ENCODE measurements at regions not wholly inside any gene's neighbourhood (a gene's known extent, or its start where the extent isn't known, plus 50 kb on each side); places are given as distances from the start of the nearest gene placed in this dataset.
"Not testable (repeated sequence)": the region's sequence is repeated elsewhere in the genome, so short reads cannot be mapped to it uniquely, and the experiment has no call there.

DNA sequence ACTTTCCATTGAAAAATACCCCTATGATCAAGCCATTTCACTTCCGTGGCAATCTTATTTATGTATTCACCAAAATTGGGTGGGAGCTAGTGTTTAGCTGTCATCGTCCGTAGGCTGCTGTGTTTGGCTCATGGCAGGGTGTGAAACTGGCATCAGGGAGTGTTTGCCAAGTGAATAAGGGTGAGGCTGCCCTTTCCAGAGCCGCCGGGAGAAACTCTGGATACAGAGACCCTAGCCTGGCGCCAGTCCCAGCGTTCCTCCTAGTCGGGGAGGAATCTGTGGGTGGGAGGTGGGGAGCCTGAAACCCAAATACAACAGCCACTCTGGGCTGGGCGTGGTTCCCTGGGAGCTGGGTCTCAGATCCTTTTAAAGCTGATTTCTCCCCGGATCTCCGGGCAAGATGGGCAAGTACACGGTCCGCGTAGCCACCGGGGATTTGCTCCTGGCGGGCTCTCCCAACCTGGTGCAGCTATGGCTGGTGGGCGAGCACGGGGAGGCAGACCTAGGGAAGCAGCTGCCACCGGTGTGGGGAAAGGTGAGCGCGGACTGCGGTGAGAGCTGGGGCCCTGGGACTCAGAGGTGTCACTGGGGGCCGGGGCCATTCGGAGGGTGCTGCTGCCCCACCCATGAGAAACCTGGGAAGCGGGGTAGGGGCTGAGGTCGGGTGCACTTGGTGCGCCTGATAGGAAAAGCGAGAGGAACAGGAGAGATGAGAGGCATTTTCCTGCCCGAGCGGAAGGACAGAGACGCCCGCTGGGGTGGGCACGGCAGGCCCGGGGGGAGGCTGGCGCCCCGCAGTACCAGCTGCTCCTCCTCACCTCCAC lies 62.1 kb upstream of the TEKT1 start:
- ATAC-seq: peak; percentile 26

GRCh38 chr17:6894206-6894528 lies 62.6 kb upstream of the TEKT1 start:
- ATAC-seq: peak; percentile 54

- no peak for ATAC-seq
Measured at GRCh38 chr17:6901086-6901485, 69.6 kb upstream of the TEKT1 start.

DNA sequence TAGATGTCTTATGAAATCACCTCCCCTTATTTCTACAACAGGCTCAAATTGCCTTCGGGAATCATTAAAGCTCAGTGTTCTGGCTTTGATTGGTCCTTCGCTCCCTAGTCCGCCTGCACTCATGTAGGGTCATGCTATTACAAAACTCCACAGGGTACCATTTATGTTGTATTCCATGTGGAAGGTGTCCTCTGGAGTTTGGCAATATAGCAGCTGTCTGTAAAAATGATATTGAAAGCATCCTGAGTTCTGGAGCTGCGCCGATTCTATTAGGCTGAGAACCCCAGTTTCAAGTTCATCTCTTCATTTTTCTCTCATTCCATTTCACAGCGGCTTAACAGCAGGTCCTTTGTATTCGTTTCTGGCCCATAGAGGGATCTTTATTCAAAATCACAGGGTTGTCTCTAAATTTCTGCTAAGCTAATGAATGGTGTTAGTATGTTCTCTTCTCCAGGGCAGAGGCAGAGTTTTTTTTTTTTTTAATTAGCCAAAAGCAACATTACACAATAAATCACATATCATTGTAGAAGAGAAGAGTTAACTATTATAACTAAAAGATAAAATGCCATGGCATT lies 71.9 kb upstream of the TEKT1 start:
- ATAC-seq: no peak

- ATAC-seq: peak; percentile 21
Measured at GRCh38 chr17:6908807-6909206, 77.3 kb upstream of the TEKT1 start.

DNA sequence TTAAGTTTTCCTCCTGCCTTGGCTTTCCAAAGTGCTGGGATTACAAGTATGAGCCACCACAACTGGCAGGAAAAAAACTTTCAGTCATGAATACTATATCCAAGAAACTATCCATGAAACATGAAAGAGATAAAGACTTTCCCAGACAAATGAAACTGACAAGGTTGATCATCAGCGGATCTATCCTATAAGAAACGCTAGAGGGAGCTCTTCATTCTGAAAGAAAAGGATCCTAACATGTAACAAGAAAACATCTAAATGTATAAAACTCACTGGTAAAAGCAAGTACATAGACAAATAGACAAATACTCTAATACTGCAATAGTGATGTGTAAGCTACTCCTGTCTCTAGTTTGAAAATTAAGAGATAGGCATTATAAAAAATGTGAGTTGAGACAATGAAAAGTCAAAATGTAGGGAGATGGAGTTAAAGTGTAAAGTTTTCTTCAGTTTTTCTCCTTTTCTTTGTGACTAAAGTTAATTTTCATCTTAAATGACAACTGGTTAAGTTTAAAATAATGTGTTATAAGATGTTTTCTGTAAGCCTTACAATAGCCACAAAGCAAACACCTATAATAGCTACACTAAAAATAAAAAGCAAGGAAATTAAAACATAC lies 79.6 kb upstream of the TEKT1 start:
- no peak for ATAC-seq

DNA sequence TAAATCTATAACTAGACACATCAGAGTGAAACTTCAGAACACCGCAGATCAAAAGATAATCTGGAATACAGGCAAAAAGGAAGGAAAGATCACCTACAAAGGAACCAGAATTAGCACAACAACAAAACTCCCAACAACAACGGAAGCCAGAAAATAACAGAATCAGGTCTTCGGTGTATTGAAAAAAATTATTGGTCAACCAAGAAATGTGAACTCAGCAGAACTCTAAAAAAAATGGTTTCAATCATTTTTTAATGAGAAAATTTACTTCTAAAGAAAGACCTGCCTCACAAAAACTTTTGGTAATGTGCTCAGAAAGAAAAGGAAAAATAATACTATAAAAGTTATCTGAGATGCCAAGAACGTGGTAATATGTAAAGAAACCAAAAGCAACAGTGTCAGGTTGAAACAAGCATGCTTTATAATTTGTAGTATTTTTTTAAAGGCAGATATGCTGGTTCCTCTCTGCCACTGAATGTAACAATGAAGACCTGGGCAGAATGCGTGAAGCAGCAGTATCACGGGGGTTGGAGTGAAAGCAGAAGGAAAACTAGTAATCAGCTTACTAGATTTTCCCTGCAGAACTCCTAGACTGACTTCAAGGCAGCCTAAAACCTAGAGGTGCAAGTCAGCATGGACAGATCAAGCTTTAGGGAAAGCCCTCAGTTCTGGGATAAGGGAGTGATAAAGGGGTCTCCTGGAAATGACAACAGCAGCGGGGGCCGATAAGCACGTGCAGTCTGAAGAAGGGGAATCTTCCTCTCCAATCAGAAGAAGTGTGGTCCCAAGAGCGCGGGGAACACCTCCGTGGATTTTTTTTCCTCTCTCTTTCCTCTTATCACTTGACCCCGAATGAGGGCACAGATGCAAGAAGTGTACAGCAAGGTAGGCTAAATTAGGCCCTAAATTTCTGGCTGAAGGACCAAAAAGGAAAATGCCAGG lies 80.9 kb upstream of the TEKT1 start:
- ATAC-seq: no peak

DNA sequence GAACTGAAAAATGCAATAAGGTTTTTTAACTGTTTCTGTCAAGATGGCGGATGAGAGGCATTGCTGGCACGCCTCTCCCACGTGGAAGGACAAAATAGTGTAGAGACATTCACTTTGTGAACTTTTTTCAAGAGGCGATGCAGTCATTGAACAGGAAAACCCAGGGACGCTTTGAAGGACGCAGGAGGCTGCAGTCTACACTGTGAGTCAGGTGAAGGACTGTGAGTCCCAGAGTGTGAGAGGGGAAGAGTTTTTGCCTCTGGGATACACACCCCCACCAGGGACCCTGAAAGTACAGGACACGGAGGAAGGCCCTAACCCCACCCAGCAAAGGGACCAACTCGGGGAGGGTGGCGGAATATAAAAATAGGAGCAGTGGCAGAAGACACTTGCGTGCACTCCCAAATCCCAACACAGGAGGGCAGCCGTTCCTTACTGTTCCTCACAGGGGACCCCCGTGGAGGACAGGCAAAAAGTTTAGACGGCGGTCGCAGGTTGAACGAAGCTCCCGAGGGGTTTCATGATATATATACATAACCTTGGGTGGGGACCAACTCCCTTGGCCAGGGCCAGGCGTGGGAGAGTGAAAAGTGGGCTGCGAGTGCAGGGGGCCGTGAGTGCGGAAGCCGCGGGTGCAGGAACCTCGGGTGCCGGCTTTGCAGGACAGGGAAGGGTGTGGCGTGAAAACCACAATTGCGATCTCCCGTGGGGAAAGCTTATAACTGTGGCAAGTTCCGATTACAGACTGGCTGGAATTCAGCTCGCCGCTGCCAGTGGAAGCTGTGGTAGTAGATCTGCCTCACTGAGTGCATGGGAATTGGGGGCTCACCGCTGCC lies 82.0 kb upstream of the ALOX12 start:
- peak; percentile 58 for ATAC-seq

DNA sequence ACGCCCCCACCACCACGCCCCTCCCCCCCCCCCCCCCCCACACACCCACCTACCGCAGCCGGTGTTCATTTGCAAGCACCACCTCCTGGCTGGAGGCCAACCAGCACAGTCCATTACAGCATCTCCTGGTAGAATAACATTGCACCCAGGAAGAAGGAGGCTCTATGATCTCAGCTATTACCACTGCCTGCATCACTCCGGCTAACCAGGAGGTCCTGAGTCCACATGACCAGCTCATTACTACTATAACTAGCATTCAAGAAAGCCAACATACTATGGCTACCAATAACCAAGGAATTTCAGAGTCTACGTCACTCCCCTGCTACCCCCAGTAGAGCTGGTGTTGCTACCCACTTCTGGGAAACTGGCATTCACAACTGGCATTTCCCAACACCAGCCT lies 81.1 kb upstream of the ALOX12 start:
- ATAC-seq: peak; percentile 47

GRCh38 chr17:6915620-6916019 lies 80.2 kb upstream of the ALOX12 start:
- no peak for ATAC-seq

- no peak for ATAC-seq
Measured at GRCh38 chr17:6919158-6919557, 76.7 kb upstream of the ALOX12 start.

DNA sequence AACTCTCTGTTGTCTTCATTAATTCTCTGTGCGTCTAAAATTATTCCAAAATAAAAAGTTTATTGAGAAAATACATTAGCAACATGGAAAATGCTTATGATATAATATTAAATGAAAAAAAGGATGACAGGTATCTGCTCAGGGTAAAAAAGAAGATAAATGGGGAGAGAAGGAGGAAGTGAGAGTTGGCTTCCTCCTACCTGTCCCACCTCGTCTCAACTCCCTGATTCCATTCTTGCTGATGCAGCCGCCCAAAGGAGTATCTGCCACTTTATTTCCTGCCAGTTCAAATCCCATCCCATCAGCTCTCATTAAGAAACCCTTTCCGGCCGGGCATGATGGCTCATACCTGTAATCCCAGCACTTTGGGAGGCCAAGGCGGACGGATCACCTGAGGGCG lies 72.5 kb upstream of the ALOX12 start:
- peak; percentile 72 for ATAC-seq

GRCh38 chr17:6924208-6924607 lies 71.6 kb upstream of the ALOX12 start:
- no peak for ATAC-seq

GRCh38 chr17:6926667-6927066 lies 69.2 kb upstream of the ALOX12 start:
- no peak for ATAC-seq

- peak; percentile 65 for ATAC-seq
Measured at GRCh38 chr17:6927290-6928126, 68.3 kb upstream of the ALOX12 start.

DNA sequence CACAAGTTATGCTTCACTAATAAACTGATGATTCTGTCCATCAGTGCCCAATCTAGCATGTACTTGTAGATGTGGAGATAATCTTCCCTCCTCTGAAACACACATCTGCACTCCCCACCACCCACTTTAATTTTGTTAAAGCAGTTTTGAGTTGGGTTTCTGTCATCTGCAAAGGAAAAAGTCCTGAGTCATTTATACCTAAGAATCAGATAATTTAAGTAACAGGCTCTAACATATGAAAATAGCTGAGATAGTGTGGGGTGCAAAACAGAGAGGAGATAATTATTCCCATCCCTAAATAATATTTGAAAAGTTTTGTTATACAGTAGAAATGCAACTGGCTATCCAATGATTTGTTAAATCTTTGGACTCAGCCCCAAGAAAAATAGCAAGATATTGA lies 67.7 kb upstream of the ALOX12 start:
- no peak for ATAC-seq

DNA sequence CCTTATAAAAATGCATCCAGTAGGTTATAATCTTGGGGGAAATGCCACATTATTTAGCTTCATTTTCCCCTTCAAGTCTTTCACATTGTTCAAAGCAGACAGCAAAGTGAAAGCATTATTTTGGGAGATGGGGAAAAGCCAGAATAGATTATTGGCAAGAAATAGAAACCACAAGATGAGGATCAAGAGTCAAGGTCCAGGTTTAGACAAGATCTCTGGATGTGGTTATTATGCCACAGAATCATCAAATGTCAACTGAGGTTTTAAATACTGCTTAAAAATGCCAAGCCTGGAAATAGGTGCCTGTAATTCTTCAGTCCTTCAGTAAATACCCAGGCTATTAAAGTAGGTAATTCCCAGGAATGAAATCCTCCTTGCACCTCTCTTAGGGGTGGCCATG lies 65.1 kb upstream of the ALOX12 start:
- ATAC-seq: no peak

GRCh38 chr17:6934544-6934943 lies 61.3 kb upstream of the ALOX12 start:
- not testable (repeated sequence) for ATAC-seq

- no peak for ATAC-seq
Measured at GRCh38 chr17:6936370-6937028, 59.4 kb upstream of the ALOX12 start.

GRCh38 chr17:6938637-6939036 lies 57.2 kb upstream of the ALOX12 start:
- no peak for ATAC-seq

All from esophagus mucosa (tissue), 1 donor.